Keratinocyte (primary cell): ENCODE measurements at regions not wholly inside any gene's neighbourhood (a gene's known extent, or its start where the extent isn't known, plus 50 kb on each side); places are given as distances from the start of the nearest gene placed in this dataset.

Experiments
- DNase-seq: peaks from one replicate; pipeline ENCODE4 v3.0.0-alpha.2; 2011; ENCODE audit warnings: low read depth, missing footprints, low spot score
- FAIRE-seq: peaks from 2 replicates; lab custom pipeline; 2011; peaks lifted over from hg19 to GRCh38; lab: Jason Lieb, UNC
- H2AFZ ChIP-seq: 2 replicates; pipeline ENCODE4 v1.6.0; 2012; ENCODE audit warnings: low read length, control low read depth, inconsistent platforms; ENCODE audit not compliant: control insufficient read depth
- H3K27ac ChIP-seq: 2 replicates; pipeline ENCODE4 v1.5.1; 2011; ENCODE audit warnings: low read length; ENCODE audit not compliant: control insufficient read depth, insufficient read depth
- H3K27me3 ChIP-seq: 3 replicates; pipeline ENCODE4 v1.6.0; 2011; ENCODE audit warnings: low read length; ENCODE audit not compliant: control insufficient read depth, insufficient read depth; ENCODE audit errors: extremely low read depth
- H3K36me3 ChIP-seq, 2 experiments: 2 replicates in 1 of 2; 3 replicates in 1 of 2; pipeline ENCODE4 v1.5.1; 2011; ENCODE audit warnings: low read length in 2 of 2, mild to moderate bottlenecking in 1 of 2; ENCODE audit not compliant: control insufficient read depth in 2 of 2, insufficient read depth in 2 of 2; ENCODE audit errors: extremely low read depth in 1 of 2
- H3K4me1 ChIP-seq: 3 replicates; pipeline ENCODE4 v1.5.1; 2011; ENCODE audit warnings: low read length; ENCODE audit not compliant: control insufficient read depth, insufficient read depth; ENCODE audit errors: extremely low read depth
- H3K4me2 ChIP-seq: 3 replicates; pipeline ENCODE4 v1.6.0; 2011; ENCODE audit warnings: low read depth, low read length; ENCODE audit not compliant: control insufficient read depth, insufficient read depth; ENCODE audit errors: extremely low read depth
- H3K4me3 ChIP-seq, 3 experiments: fragments of 200-600 bp in 1 of 3; sonication (generic) in 1 of 3; 2 replicates in 2 of 3; 3 replicates in 1 of 3; pipeline ENCODE4 v1.5.1; 2011 to 2016; ENCODE audit warnings: low read length in 3 of 3, mild to moderate bottlenecking in 3 of 3, control low read depth in 2 of 3, inconsistent platforms in 1 of 3, low read depth in 1 of 3, mixed read lengths in 1 of 3, mixed run types in 1 of 3, moderate library complexity in 1 of 3; ENCODE audit not compliant: control insufficient read depth in 2 of 3, insufficient read depth in 2 of 3; ENCODE audit errors: extremely low read depth in 1 of 3
- H3K79me2 ChIP-seq: 2 replicates; pipeline ENCODE4 v1.6.0; 2012; ENCODE audit warnings: low read length; ENCODE audit not compliant: control insufficient read depth, insufficient read depth
- H3K9ac ChIP-seq: 3 replicates; pipeline ENCODE4 v1.6.0; 2011; ENCODE audit warnings: low read length; ENCODE audit not compliant: control insufficient read depth, insufficient read depth; ENCODE audit errors: extremely low read depth
- H3K9me1 ChIP-seq: 3 replicates; pipeline ENCODE4 v1.6.0; 2011; ENCODE audit warnings: low read length; ENCODE audit not compliant: control insufficient read depth, insufficient read depth; ENCODE audit errors: extremely low read depth
- H3K9me3 ChIP-seq: 2 replicates; pipeline ENCODE4 v1.5.1; 2012; ENCODE audit warnings: low read depth, low read length; ENCODE audit not compliant: control insufficient read depth
- H4K20me1 ChIP-seq: 3 replicates; pipeline ENCODE4 v1.6.0; 2011; ENCODE audit warnings: low read length; ENCODE audit not compliant: control insufficient read depth, insufficient read depth; ENCODE audit errors: extremely low read depth
- CTCF ChIP-seq, 3 experiments: IDR thresholded peaks in 1 of 3; conservative IDR thresholded peaks in 1 of 3; optimal IDR thresholded peaks in 1 of 3; 2 replicates in 2 of 3; 3 replicates in 1 of 3; pipeline versions ENCODE3 to v1.5.1; 2011; ENCODE audit warnings: low read length in 3 of 3, mild to moderate bottlenecking in 3 of 3, moderate library complexity in 2 of 3, control low read depth in 1 of 3, inconsistent platforms in 1 of 3; ENCODE audit not compliant: insufficient read depth in 2 of 3; ENCODE audit errors: extremely low read depth in 1 of 3
- EZH2 ChIP-seq: IDR thresholded peaks from one replicate; pipeline ENCODE4 v1.6.1; 2012; ENCODE audit warnings: inconsistent platforms, mild to moderate bottlenecking, low read length, moderate library complexity
- dilution Hi-C: fragments of 300-500 bp; cut with MboI; formaldehyde crosslinking; loops from one replicate; pipeline ENCODE4 v1.7.0; 2020; ENCODE audit warnings: low sequenced_read_pairs; ENCODE audit not compliant: extremely low pct_ligation_motif_present

GRCh38 chr2:58908501-58909154 is 667.5 kb upstream of the FANCL start:
- FAIRE-seq (no peak), DNase-seq (no peak)
- Histone ChIP-seq H3K4me3 (no peak overlapping the region), H2AFZ (no peak overlapping the region), H3K4me2 (no peak overlapping the region), H3K27ac (no peak overlapping the region), H3K36me3 (no peaks in the 10 kb centered on the region), H3K9me1 (no peaks in the 10 kb centered on the region), H3K9me3 (no peaks in the 10 kb centered on the region), H3K4me1 (no peaks in the 10 kb centered on the region), H3K9ac (no peak overlapping the region), H3K79me2 (no peaks in the 10 kb centered on the region), H4K20me1 (no peaks in the 10 kb centered on the region), H3K27me3 (no peaks in the 10 kb centered on the region)
- dilution Hi-C loops = no loop called here
- TF ChIP-seq EZH2 = no peak
- no peak for TF ChIP-seq CTCF (optimal IDR thresholded peaks at IDR 0.05 in 1 of 3, IDR thresholded peaks at IDR 0.05 in 1 of 3, conservative IDR thresholded peaks at IDR 0.05 in 1 of 3; ENCODE audit: extremely low read depth in 1 of 3, insufficient read depth in 2 of 3, low read length in 3 of 3)

GRCh38 chr2:58907644-58908043 is 666.5 kb upstream of the FANCL start:
- H2AFZ ChIP-seq = no peak overlapping the region
- H3K4me1 ChIP-seq = no peaks in the 10 kb centered on the region
- H3K27me3 ChIP-seq = no peaks in the 10 kb centered on the region
- no peak overlapping the region for H3K4me3 ChIP-seq
- H3K9me1 ChIP-seq = no peaks in the 10 kb centered on the region
- H3K36me3 ChIP-seq = no peaks in the 10 kb centered on the region
- no peak overlapping the region for H3K27ac ChIP-seq
- no peaks in the 10 kb centered on the region for H3K9me3 ChIP-seq
- no peaks in the 10 kb centered on the region for H4K20me1 ChIP-seq
- DNase-seq = no peak
- H3K4me2 ChIP-seq = no peak overlapping the region
- dilution Hi-C loops = no loop called here
- FAIRE-seq = no peak
- TF ChIP-seq CTCF (optimal IDR thresholded peaks at IDR 0.05 in 1 of 3, IDR thresholded peaks at IDR 0.05 in 1 of 3, conservative IDR thresholded peaks at IDR 0.05 in 1 of 3; ENCODE audit: extremely low read depth in 1 of 3, insufficient read depth in 2 of 3, low read length in 3 of 3) (no peak), EZH2 (no peak)
- H3K9ac ChIP-seq = no peak overlapping the region
- no peaks in the 10 kb centered on the region for H3K79me2 ChIP-seq
